Hippocampal formation (tissue), 2 donors: ENCODE measurements at regions not wholly inside any gene's neighbourhood (a gene's known extent, or its start where the extent isn't known, plus 50 kb on each side); places are given as distances from the start of the nearest gene placed in this dataset.

Source experiments
- DNase-seq, 2 donors: peaks; one replicate each; lab custom pipeline; 2025; lab: John Stamatoyannopoulos, UW

GRCh38 chr9:100959226-100959625 is 69.3 kb upstream of the PLPPR1 start:
- DNase-seq: no peak
